SK-N-SH (cell line): ENCODE measurements at regions not wholly inside any gene's neighbourhood (a gene's known extent, or its start where the extent isn't known, plus 50 kb on each side); places are given as distances from the start of the nearest gene placed in this dataset.
A peak's percentile ranks its signal among the peaks of the same experiment; 100 is the strongest.
"Not testable (repeated sequence)": the region's sequence is repeated elsewhere in the genome, so short reads cannot be mapped to it uniquely, and the experiment has no call there.

Experiments
- CTCF ChIA-PET: fragments of 300-600, 350-600 bp; formaldehyde crosslinking; extraction: SDS; loops from one replicate; lab custom pipeline; 2021; lab: Yijun Ruan, JAX
- POLR2A ChIA-PET: fragments of 350-600 bp; sonication (Branson Sonifier 250); formaldehyde crosslinking; extraction: SDS; loops from one replicate; lab custom pipeline; 2020; ENCODE audit warnings: antibody characterized with exemption, inconsistent platforms; lab: Yijun Ruan, JAX
- DNase-seq: peaks from one replicate; pipeline ENCODE4 v3.0.0; 2012
- H2AFZ ChIP-seq: fragments of 200-600 bp; sonication (generic); 2 replicates; pipeline ENCODE4 v1.8.1; 2016; ENCODE audit warnings: antibody characterized with exemption, mild to moderate bottlenecking, low read depth
- H3F3A ChIP-seq: fragments of 200-600 bp; sonication (generic); replicated peaks from 2 replicates; pipeline ENCODE3; 2016; ENCODE audit warnings: antibody characterized with exemption, mild to moderate bottlenecking; ENCODE audit not compliant: insufficient read depth
- H3K27ac ChIP-seq, 2 experiments: fragments of 200-500 bp in 1 of 2; fragments of 200-600 bp in 1 of 2; sonication (Bioruptor generic) in 1 of 2; sonication (generic), shearing (Covaris generic) in 1 of 2; 2 replicates each; pipeline versions ENCODE4 v1.5.1 to v1.6.1; 2014 to 2016; ENCODE audit warnings: low read depth in 2 of 2, inconsistent platforms in 1 of 2, low read length in 1 of 2, mild to moderate bottlenecking in 1 of 2, mixed read lengths in 1 of 2
- H3K27me3 ChIP-seq: fragments of 200-600 bp; sonication (generic), shearing (Covaris generic); 2 replicates; pipeline ENCODE4 v1.6.1; 2016; ENCODE audit warnings: mixed run types; ENCODE audit not compliant: insufficient read depth
- H3K36me3 ChIP-seq, 2 experiments: fragments of 200-500 bp in 1 of 2; fragments of 200-600 bp in 1 of 2; sonication (Bioruptor generic) in 1 of 2; sonication (generic) in 1 of 2; replicated peaks in 1 of 2; 2 replicates each; pipeline versions ENCODE3 to v1.5.1; 2014 to 2016; ENCODE audit warnings: low read length in 1 of 2, mild to moderate bottlenecking in 1 of 2; ENCODE audit not compliant: insufficient read depth in 2 of 2, control insufficient read depth in 1 of 2
- H3K4me1 ChIP-seq, 2 experiments: fragments of 200-500 bp in 1 of 2; fragments of 200-600 bp in 1 of 2; sonication (Bioruptor generic) in 1 of 2; sonication (generic), shearing (Covaris generic) in 1 of 2; 2 replicates each; pipeline versions ENCODE4 v1.5.1 to v1.6.1; 2014 to 2016; ENCODE audit warnings: low read depth in 1 of 2, low read length in 1 of 2, mixed run types in 1 of 2; ENCODE audit not compliant: insufficient read depth in 2 of 2, control insufficient read depth in 1 of 2
- H3K4me2 ChIP-seq: fragments of 200-600 bp; sonication (generic), shearing (Covaris generic); 2 replicates; pipeline ENCODE4 v1.6.1; 2017; ENCODE audit warnings: mixed run types
- H3K4me3 ChIP-seq, 2 experiments: fragments of 200-500 bp in 1 of 2; fragments of 200-600 bp in 1 of 2; sonication (Bioruptor generic) in 1 of 2; sonication (generic), shearing (Covaris generic) in 1 of 2; 2 replicates each; pipeline versions ENCODE4 v1.5.1 to v1.8.1; 2014 to 2016; ENCODE audit warnings: low read depth in 2 of 2, inconsistent platforms in 1 of 2, low read length in 1 of 2, mild to moderate bottlenecking in 1 of 2, mixed read lengths in 1 of 2, moderate library complexity in 1 of 2
- H3K79me2 ChIP-seq: fragments of 200-600 bp; sonication (generic); 2 replicates; pipeline ENCODE4 v1.8.1; 2017; ENCODE audit warnings: mild to moderate bottlenecking; ENCODE audit not compliant: insufficient read depth
- H3K9ac ChIP-seq: fragments of 200-600 bp; sonication (generic); 2 replicates; pipeline ENCODE4 v1.6.1; 2017; ENCODE audit warnings: mixed run types
- H3K9me2 ChIP-seq: fragments of 200-600 bp; sonication (generic); 2 replicates; pipeline ENCODE4 v1.6.1; 2017; ENCODE audit warnings: mixed run types
- H3K9me3 ChIP-seq: fragments of 200-600 bp; sonication (generic); 2 replicates; pipeline ENCODE4 v1.6.1; 2017; ENCODE audit warnings: mixed run types, mild to moderate bottlenecking, moderate library complexity
- H4K20me1 ChIP-seq: fragments of 200-600 bp; sonication (generic); 2 replicates; pipeline ENCODE4 v1.6.1; 2017; ENCODE audit warnings: mild to moderate bottlenecking, mixed run types; ENCODE audit not compliant: insufficient read depth
- CHD2 ChIP-seq: fragments of 150-350 bp; IDR thresholded peaks from 2 replicates; pipeline ENCODE4 v1.6.1; 2018; ENCODE audit warnings: low read length; ENCODE audit not compliant: partially characterized antibody
- EZH2phosphoT487 ChIP-seq: fragments of 200-600 bp; sonication (generic); IDR thresholded peaks from 2 replicates; pipeline ENCODE4 v1.6.1; 2017; ENCODE audit warnings: low read depth, mixed run types, mild to moderate bottlenecking, antibody characterized with exemption, moderate library complexity, borderline replicate concordance
- FOXM1 ChIP-seq: IDR thresholded peaks from 2 replicates; pipeline ENCODE4 v1.4.0; 2012; ENCODE audit warnings: low read depth, mild to moderate bottlenecking
- GATA2 ChIP-seq: sonication (generic); formaldehyde crosslinking; IDR thresholded peaks from 2 replicates; pipeline ENCODE4 v1.5.0; 2020; ENCODE audit warnings: mild to moderate bottlenecking, missing genetic modification reagents
- MXI1 ChIP-seq: IDR thresholded peaks from 2 replicates; pipeline ENCODE4 v1.6.1; 2012; ENCODE audit warnings: mild to moderate bottlenecking, low read depth, low read length, improper control_type of control experiment
- NFIC ChIP-seq: IDR thresholded peaks from 2 replicates; pipeline ENCODE4 v1.4.0; 2012; ENCODE audit warnings: borderline replicate concordance
- RXRA ChIP-seq: IDR thresholded peaks from 2 replicates; pipeline ENCODE4 v1.4.0; 2012; ENCODE audit warnings: low read depth, mild to moderate bottlenecking, borderline replicate concordance
- SIN3A ChIP-seq: IDR thresholded peaks from 2 replicates; pipeline ENCODE4 v1.6.1; 2012; ENCODE audit warnings: low read depth, mild to moderate bottlenecking, low read length, moderate library complexity, borderline replicate concordance
- SMC3 ChIP-seq: IDR thresholded peaks from 2 replicates; pipeline ENCODE4 v1.6.1; 2012; ENCODE audit warnings: low read depth, low read length, improper control_type of control experiment
- TAF1 ChIP-seq: IDR thresholded peaks from 2 replicates; pipeline ENCODE4 v1.6.1; 2012; ENCODE audit warnings: low read depth, mild to moderate bottlenecking, low read length, moderate library complexity, borderline replicate concordance
- TCF12 ChIP-seq: IDR thresholded peaks from 2 replicates; pipeline ENCODE4 v1.4.0; 2012
- TEAD4 ChIP-seq: IDR thresholded peaks from 2 replicates; pipeline ENCODE4 v1.4.0; 2012; ENCODE audit warnings: mild to moderate bottlenecking, borderline replicate concordance; ENCODE audit not compliant: insufficient read depth
- WGBS: methylation state at CpG from one replicate; pipeline ENCODE4 v1.1.6; 2017; ENCODE audit warnings: low lambda C conversion rate; 5-methylcytosine and 5-hydroxymethylcytosine counted together
- TF ChIP-seq, protein P1 (sequence below): IDR thresholded peaks from 2 replicates; pipeline ENCODE4; 2012
- TF ChIP-seq, protein P2 (sequence below): IDR thresholded peaks from 2 replicates; pipeline ENCODE4 v1.4.0; 2012; ENCODE audit warnings: low read depth, borderline replicate concordance

DNA sequence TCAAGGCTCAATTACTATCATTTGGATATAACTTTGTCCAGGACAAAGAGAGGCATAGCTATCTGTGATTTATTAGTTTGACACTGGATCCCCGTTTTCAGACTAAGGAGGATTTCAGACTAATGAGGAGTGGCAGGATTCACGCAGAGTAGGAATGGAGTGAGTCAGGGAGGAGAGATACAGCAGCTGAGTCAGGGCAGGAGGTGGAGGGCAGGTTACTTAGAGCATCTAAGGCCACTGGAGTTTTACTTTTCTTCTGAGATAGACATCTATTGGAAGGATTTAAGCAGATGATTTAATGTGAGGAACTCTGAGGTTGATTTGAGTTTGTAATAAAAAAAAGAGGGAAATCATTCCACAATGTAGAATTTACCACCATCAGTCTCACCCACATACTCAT lies 110.6 kb downstream of the RPIA start:
- H3K4me1 ChIP-seq, H3K9me2 ChIP-seq, H3K9me3 ChIP-seq, POLR2A ChIA-PET, H3F3A ChIP-seq, H3K4me2 ChIP-seq, CTCF ChIA-PET, H2AFZ ChIP-seq, H3K79me2 ChIP-seq, H3K9ac ChIP-seq, H3K36me3 ChIP-seq, H3K27ac ChIP-seq, DNase-seq, H3K27me3 ChIP-seq, H4K20me1 ChIP-seq, H3K4me3 ChIP-seq: not testable (repeated sequence)
- TF ChIP-seq, protein P1, sequence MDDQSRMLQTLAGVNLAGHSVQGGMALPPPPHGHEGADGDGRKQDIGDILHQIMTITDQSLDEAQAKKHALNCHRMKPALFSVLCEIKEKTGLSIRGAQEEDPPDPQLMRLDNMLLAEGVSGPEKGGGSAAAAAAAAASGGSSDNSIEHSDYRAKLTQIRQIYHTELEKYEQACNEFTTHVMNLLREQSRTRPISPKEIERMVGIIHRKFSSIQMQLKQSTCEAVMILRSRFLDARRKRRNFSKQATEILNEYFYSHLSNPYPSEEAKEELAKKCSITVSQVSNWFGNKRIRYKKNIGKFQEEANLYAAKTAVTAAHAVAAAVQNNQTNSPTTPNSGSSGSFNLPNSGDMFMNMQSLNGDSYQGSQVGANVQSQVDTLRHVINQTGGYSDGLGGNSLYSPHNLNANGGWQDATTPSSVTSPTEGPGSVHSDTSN: peak; percentile 21; the same call in 1 of the 2 replicates
- WGBS: 0% methylated on average over 2 of the region's 2 CpGs

DNA sequence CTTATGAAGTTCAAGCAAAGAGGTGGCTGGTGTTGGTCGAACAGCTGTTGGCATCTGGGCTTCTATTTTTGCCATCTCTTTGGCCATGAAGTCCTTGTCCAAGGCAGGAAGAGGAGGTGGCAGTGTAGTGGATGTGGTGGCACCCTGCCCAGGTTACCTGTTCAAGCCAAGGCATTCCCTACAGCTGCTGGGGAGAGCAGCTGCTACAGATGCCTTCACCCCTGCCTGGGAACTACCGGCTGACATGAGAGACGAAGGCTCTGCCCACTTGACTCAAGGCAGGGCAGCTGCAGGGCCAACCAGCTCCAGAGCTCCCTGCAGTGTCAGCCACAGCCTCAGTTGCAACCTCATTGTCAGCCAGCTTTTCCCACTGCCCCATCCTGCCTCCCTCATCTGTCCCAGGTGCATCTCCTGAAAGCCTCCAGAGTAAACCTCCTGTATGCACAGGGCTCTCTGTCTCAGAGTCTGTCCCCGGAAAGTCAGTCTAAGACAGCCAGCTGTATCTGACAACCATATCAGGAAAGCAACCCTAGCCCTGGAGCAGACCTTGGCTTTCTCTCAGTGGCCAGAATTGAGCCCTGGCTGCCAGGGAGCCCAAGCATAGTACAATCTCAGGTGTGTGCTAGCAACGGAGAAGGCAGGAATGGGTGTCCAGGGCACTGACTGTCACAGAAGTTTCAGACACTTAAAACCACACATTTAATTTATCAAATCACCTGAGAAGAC lies 115.9 kb downstream of the RPIA start:
- H3K4me1 ChIP-seq: no peaks in the 10 kb centered on the region
- H3K4me3 ChIP-seq: no peak overlapping the region
- no peak for TF ChIP-seq TAF1
- no peak for TF ChIP-seq CHD2
- no peak for TF ChIP-seq MXI1
- TF ChIP-seq, all 33 proteins: peak for 0
- DNase-seq: no peak
- no peaks in the 10 kb centered on the region for H3K9me3 ChIP-seq
- peaks cover 12% of the 10 kb centered on the region; the same call in 1 of the 2 replicates for H3K27me3 ChIP-seq
- 2% methylated on average over 5 of the region's 5 CpGs for whole genome bisulfite sequencing
- CTCF ChIA-PET: no interaction called here
- no peaks in the 10 kb centered on the region for H4K20me1 ChIP-seq
- no peaks in the 10 kb centered on the region for H3K79me2 ChIP-seq
- H3K4me2 ChIP-seq: no peak overlapping the region
- POLR2A ChIA-PET: no interaction called here
- no peaks in the 10 kb centered on the region for H3K9me2 ChIP-seq
- H3K36me3 ChIP-seq: no peaks in the 10 kb centered on the region
- H3K9ac ChIP-seq: no peak overlapping the region
- H2AFZ ChIP-seq: no peak overlapping the region
- H3F3A ChIP-seq: no peaks in the 10 kb centered on the region
- H3K27ac ChIP-seq: no peak overlapping the region

DNA sequence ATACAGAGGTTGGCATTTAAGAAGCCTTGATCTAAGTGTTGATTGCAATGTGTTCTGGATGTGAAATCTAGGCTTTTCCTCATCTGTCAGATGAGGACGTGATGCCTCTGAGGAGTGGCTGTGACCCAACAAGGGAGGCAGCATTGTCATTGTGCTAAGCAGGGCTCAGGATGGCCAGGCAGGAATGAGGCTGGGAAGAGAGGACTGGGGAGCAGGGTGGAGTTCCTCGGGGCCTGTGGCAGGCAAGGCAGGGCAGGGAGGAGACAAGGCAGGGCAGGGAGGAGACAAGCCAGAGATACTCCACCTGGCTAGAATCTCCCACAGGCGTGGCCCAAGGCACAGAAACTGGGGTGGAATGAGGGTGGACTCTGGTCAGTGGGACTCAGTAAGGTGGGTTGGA lies 116.6 kb downstream of the RPIA start:
- no peak overlapping the region for H2AFZ ChIP-seq
- H3K4me3 ChIP-seq: no peak overlapping the region
- no peak overlapping the region for H3K9ac ChIP-seq
- WGBS: 0% methylated on average over 3 of the region's 3 CpGs
- no peaks in the 10 kb centered on the region for H3K4me1 ChIP-seq
- H4K20me1 ChIP-seq: no peaks in the 10 kb centered on the region
- no peak overlapping the region for H3K27ac ChIP-seq
- no peaks in the 10 kb centered on the region for H3K9me2 ChIP-seq
- H3K36me3 ChIP-seq: no peaks in the 10 kb centered on the region
- TF ChIP-seq RXRA (no peak), TAF1 (no peak), SIN3A (no peak), SMC3 (no peak), GATA2 (CRISPR knock-in tag) (no peak), EZH2phosphoT487 (no peak), FOXM1 (no peak), NFIC (no peak), TEAD4 (no peak), TCF12 (no peak)
- TF ChIP-seq, protein P1: no peak
- TF ChIP-seq, protein P2, sequence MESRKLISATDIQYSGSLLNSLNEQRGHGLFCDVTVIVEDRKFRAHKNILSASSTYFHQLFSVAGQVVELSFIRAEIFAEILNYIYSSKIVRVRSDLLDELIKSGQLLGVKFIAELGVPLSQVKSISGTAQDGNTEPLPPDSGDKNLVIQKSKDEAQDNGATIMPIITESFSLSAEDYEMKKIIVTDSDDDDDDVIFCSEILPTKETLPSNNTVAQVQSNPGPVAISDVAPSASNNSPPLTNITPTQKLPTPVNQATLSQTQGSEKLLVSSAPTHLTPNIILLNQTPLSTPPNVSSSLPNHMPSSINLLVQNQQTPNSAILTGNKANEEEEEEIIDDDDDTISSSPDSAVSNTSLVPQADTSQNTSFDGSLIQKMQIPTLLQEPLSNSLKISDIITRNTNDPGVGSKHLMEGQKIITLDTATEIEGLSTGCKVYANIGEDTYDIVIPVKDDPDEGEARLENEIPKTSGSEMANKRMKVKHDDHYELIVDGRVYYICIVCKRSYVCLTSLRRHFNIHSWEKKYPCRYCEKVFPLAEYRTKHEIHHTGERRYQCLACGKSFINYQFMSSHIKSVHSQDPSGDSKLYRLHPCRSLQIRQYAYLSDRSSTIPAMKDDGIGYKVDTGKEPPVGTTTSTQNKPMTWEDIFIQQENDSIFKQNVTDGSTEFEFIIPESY: no peak
- H3K27me3 ChIP-seq: peaks cover 12% of the 10 kb centered on the region; the same call in 1 of the 2 replicates
- no peaks in the 10 kb centered on the region for H3K9me3 ChIP-seq
- DNase-seq: no peak
- CTCF ChIA-PET: no interaction called here
- no peak overlapping the region for H3K4me2 ChIP-seq
- H3F3A ChIP-seq: no peaks in the 10 kb centered on the region
- H3K79me2 ChIP-seq: no peaks in the 10 kb centered on the region
- POLR2A ChIA-PET: no interaction called here
